Activated T-cell treated with anti-CD3 and anti-CD28 coated beads, Interleukin-2, amount 50 U/mL, for 24 hours (primary cell): ENCODE measurements at regions not wholly inside any gene's neighbourhood (a gene's known extent, or its start where the extent isn't known, plus 50 kb on each side); places are given as distances from the start of the nearest gene placed in this dataset.
"Not testable (repeated sequence)": the region's sequence is repeated elsewhere in the genome, so short reads cannot be mapped to it uniquely, and the experiment has no call there.

Experiments
- DNase-seq: peaks from one replicate; pipeline ENCODE4 v3.0.0-alpha.2; 2020
- H3K27ac Mint-ChIP-seq: 2 replicates; pipeline ENCODE4 v1.8.0; 2020; ENCODE audit warnings: mild to moderate bottlenecking, mixed read lengths
- H3K27me3 Mint-ChIP-seq: 2 replicates; pipeline ENCODE4 v1.8.0; 2020; ENCODE audit warnings: mixed read lengths
- H3K36me3 Mint-ChIP-seq: 2 replicates; pipeline ENCODE4 v1.8.0; 2020; ENCODE audit warnings: low read depth, mixed read lengths
- H3K4me1 Mint-ChIP-seq: 2 replicates; pipeline ENCODE4 v1.8.0; 2020; ENCODE audit warnings: low read depth, mixed read lengths
- H3K4me3 Mint-ChIP-seq: 2 replicates; pipeline ENCODE4 v1.8.0; 2020; ENCODE audit warnings: mild to moderate bottlenecking, moderate library complexity, mixed read lengths
- H3K9me3 Mint-ChIP-seq: 2 replicates; pipeline ENCODE4 v1.8.0; 2020; ENCODE audit warnings: mixed read lengths

GRCh38 chr5:142210011-142210410 lies 101.4 kb downstream of the NDFIP1 start:
- Mint-ChIP-seq H3K27me3 (no peaks in the 10 kb centered on the region), H3K4me1 (no peaks in the 10 kb centered on the region), H3K4me3 (no peak overlapping the region), H3K36me3 (no peaks in the 10 kb centered on the region), H3K27ac (no peak overlapping the region), H3K9me3 (no peaks in the 10 kb centered on the region)
- DNase-seq, result no peak

DNA sequence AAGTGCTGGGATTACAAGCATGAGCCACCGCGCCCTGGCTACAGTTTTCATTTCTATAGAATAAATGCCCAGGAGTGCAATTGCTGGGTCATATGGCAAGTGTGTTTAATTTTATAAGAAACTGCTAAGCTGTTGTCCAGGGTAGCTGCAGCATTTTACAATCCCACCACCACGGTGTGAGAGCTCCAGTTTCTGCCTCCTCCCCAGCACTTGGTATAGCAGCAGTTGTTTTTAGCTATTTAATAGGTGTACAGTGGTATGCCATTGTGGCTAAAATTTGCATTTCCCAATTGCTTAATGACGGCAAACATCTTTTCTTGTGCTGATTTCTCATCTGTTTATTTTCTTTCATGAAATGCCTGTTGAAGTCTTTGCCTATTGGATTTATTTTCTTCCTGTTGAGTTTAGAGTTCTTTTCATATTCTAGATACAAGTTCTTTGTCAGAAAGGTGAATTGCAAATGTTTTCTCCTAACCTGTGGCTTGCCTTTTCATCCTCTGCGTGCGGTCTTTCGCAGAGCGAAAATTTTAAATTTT lies 100.3 kb downstream of the NDFIP1 start:
- no peaks in the 10 kb centered on the region for H3K4me1 Mint-ChIP-seq
- no peaks in the 10 kb centered on the region for H3K27me3 Mint-ChIP-seq
- no peak overlapping the region for H3K27ac Mint-ChIP-seq
- no peaks in the 10 kb centered on the region for H3K9me3 Mint-ChIP-seq
- no peaks in the 10 kb centered on the region for H3K36me3 Mint-ChIP-seq
- no peak overlapping the region for H3K4me3 Mint-ChIP-seq
- DNase-seq, result no peak

DNA sequence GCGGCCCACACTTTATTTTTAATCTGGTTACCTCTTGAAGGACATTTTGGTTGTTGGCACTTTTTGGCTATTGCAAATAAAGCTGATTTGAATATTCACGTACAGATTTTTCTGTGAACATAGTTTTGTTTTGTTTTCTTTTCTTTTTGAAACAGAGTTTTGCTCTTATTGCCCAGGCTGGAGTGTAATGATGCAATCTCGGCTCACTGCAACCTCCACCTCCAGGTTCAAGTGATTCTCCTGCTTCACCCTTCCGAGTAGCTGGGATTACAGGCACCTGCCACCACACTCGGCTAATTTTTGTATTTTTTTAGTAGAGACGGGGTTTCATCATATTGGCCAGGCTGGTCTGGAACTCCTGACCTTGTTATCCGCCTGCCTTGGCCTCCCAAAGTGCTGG lies 99.7 kb downstream of the NDFIP1 start:
- not testable (repeated sequence) for H3K4me1 Mint-ChIP-seq, H3K4me3 Mint-ChIP-seq, H3K27me3 Mint-ChIP-seq, DNase-seq, H3K27ac Mint-ChIP-seq, H3K36me3 Mint-ChIP-seq, H3K9me3 Mint-ChIP-seq

- Mint-ChIP-seq H3K4me3 (no peak overlapping the region), H3K27ac (no peak overlapping the region), H3K36me3 (no peaks in the 10 kb centered on the region), H3K27me3 (no peaks in the 10 kb centered on the region), H3K4me1 (no peaks in the 10 kb centered on the region), H3K9me3 (no peaks in the 10 kb centered on the region)
- no peak for DNase-seq
These were observed 98.2 kb downstream of the NDFIP1 start for GRCh38 chr5:142206801-142207200.

GRCh38 chr5:142204219-142204618 lies 95.6 kb downstream of the NDFIP1 start:
- H3K36me3 Mint-ChIP-seq, result no peaks in the 10 kb centered on the region
- no peak for DNase-seq
- no peaks in the 10 kb centered on the region for H3K9me3 Mint-ChIP-seq
- no peak overlapping the region for H3K4me3 Mint-ChIP-seq
- no peaks in the 10 kb centered on the region for H3K27me3 Mint-ChIP-seq
- H3K27ac Mint-ChIP-seq, result no peak overlapping the region
- H3K4me1 Mint-ChIP-seq, result no peaks in the 10 kb centered on the region
